Activated CD4-positive, alpha-beta memory T cell treated with anti-CD3 and anti-CD28 coated beads for 36 hours (primary cell): ENCODE measurements at regions not wholly inside any gene's neighbourhood (a gene's known extent, or its start where the extent isn't known, plus 50 kb on each side); places are given as distances from the start of the nearest gene placed in this dataset.

ENCODE experiments used
- CTCF ChIA-PET: fragments of 350-600 bp; sonication (Branson Sonifier 250); formaldehyde crosslinking; loops from one replicate; lab custom pipeline; 2021; ENCODE audit warnings: antibody characterized with exemption, inconsistent platforms; lab: Charles Lee
- POLR2A ChIA-PET: fragments of 350-600 bp; sonication (Branson Sonifier 250); formaldehyde crosslinking; loops from one replicate; lab custom pipeline; 2021; ENCODE audit warnings: antibody characterized with exemption; lab: Charles Lee
- DNase-seq: peaks from one replicate; pipeline ENCODE4 v3.0.0-alpha.2; 2020
- H3K27ac Mint-ChIP-seq: one replicate; pipeline ENCODE4 v1.8.0; 2021; ENCODE audit warnings: mixed read lengths
- H3K27me3 Mint-ChIP-seq: one replicate; pipeline ENCODE4 v1.8.0; 2021; ENCODE audit warnings: mixed read lengths
- H3K36me3 Mint-ChIP-seq: one replicate; pipeline ENCODE4 v1.8.0; 2021; ENCODE audit warnings: mixed read lengths
- H3K4me1 Mint-ChIP-seq: one replicate; pipeline ENCODE4 v1.8.0; 2021; ENCODE audit warnings: low read depth, mixed read lengths
- H3K4me3 Mint-ChIP-seq: one replicate; pipeline ENCODE4 v1.8.0; 2021; ENCODE audit warnings: mild to moderate bottlenecking, mixed read lengths
- H3K9me3 Mint-ChIP-seq: one replicate; pipeline ENCODE4 v1.8.0; 2021; ENCODE audit warnings: mixed read lengths
- intact Hi-C: fragments of 100-400 bp; cut with micrococcal nuclease; formaldehyde crosslinking; loops from one replicate; pipeline ENCODE4 v1.15.1; 2023

DNA sequence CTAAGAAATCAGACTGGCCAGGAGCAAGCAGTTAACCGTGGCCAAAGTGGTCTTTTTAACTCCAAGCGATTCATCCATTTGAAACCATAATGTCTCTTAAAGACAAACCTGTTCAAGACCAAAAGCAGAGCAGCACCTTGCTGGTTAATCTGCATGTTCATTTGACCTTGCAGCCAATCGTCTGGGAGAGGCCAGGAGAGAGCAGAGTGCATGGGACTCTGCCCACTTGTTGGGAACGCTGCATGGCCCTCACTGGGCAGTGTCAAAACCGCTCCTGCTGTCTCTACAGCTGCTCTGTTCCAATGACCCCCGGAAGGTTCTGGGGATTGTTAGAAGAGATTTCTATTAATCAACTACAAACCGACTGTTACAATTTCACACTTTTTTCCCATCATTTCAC is 79.6 kb downstream of the OLIG3 start:
- Mint-ChIP-seq H3K27ac (no peak overlapping the region), H3K4me1 (peaks cover 11% of the 10 kb centered on the region), H3K9me3 (no peaks in the 10 kb centered on the region), H3K27me3 (peaks cover 3% of the 10 kb centered on the region), H3K4me3 (peak overlapping the region; percentile 71), H3K36me3 (no peaks in the 10 kb centered on the region)
- intact Hi-C loops: loop anchor here (2.0 kb wide), 1 partner anchor 226 kb away; no protein-coding TSS in a partner anchor
- CTCF ChIA-PET: interaction anchor here (1.1 to 3.6 kb wide), 12 partner anchors 9 to 320 kb away, joined by 3 to 44 read pairs (median 8); no protein-coding TSS in a partner anchor
- POLR2A ChIA-PET: no interaction called here
- no peak for DNase-seq

DNA sequence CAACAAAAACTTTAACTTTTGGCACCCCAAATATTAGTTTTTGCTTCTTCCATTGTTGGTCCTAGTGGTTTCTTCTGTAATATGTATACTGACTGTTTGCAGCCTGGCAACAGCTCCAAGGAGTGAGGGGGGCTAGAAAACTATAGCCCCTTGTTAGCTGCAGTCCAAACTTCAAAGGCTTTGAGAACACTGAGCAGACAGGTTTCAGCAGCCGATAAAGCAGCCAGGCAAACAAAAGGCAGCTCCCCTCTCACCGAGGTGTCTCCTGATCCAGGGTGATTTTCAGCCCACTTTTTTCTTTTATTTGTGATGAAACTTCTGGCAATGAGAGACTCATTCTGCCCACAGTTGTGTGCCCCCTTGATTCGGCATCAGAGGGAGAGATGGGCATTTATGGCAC is 80.7 kb downstream of the OLIG3 start:
- POLR2A ChIA-PET: no interaction called here
- H3K4me1 Mint-ChIP-seq: peaks cover 11% of the 10 kb centered on the region
- intact Hi-C loops: no loop called here

DNA sequence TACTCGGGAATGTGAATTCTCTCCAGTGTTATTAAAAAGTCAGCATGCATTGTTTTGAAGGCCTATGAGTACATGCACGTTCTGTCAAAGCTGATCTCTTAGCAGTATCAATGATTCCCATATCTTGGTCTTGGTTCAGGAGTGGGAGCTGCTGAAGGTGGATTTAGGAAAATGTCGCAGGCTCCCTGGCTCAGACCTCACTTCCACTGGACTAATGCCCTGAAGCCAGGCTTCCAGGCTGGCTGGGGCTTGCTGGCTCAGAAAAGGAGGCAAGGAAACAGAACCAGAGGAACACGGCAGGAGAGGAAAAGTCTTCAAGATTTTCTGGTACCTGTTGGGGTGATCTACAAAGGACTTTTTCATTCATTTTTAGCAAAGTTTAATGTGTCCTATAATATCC is 81.6 kb downstream of the OLIG3 start:
- H3K4me1 Mint-ChIP-seq: peaks cover 17% of the 10 kb centered on the region
- H3K4me3 Mint-ChIP-seq: no peak overlapping the region
- ChIA-PET CTCF (interaction anchor here (0.8 to 2.5 kb wide), 3 partner anchors 69 to 99 kb away, joined by 3 to 10 read pairs (median 7); no protein-coding TSS in a partner anchor), POLR2A (no interaction called here)
- intact Hi-C loops: no loop called here
- no peaks in the 10 kb centered on the region for H3K36me3 Mint-ChIP-seq
- no peaks in the 10 kb centered on the region for H3K9me3 Mint-ChIP-seq
- DNase-seq: no peak
- no peak overlapping the region for H3K27ac Mint-ChIP-seq
- H3K27me3 Mint-ChIP-seq: peaks cover 3% of the 10 kb centered on the region

More for the DNA sequence above, 80.7 kb downstream of the OLIG3 start:
- no peaks in the 10 kb centered on the region for H3K36me3 Mint-ChIP-seq
- H3K27me3 Mint-ChIP-seq: peaks cover 3% of the 10 kb centered on the region
- H3K4me3 Mint-ChIP-seq: no peak overlapping the region
- no peak overlapping the region for H3K27ac Mint-ChIP-seq
- DNase-seq: no peak
- CTCF ChIA-PET: interaction anchor here (0.6 to 2.5 kb wide), 5 partner anchors 8 to 142 kb away, joined by 3 to 10 read pairs (median 3); no protein-coding TSS in a partner anchor
- H3K9me3 Mint-ChIP-seq: no peaks in the 10 kb centered on the region

DNA sequence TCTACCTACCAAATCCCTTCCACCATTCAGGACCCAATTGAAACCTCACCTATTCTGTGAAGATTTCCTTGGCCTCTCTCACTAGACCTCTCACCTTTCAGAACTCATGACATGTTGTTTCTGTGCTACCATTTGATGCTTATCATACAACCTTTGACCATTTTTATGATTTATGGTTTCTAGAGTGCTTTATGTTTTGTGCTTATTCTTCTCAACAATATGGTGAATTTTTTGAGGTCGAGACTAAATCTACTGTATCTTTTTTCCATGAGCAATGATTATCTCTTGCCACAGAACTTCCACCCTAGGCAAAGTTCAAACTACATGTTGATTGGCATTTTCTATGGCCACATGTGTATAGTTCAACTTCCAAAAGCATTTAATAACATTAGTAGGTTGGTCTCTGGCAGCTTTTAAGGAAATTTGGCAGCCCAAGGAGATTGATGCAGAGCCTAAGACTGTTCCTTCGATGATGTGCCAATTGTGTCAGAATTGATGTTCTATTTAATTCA is 84.9 kb downstream of the OLIG3 start:
- CTCF ChIA-PET: no interaction called here
- POLR2A ChIA-PET: no interaction called here
- H3K36me3 Mint-ChIP-seq: no peaks in the 10 kb centered on the region
- H3K4me3 Mint-ChIP-seq: no peak overlapping the region
- intact Hi-C loops: no loop called here
- peaks cover 12% of the 10 kb centered on the region for H3K9me3 Mint-ChIP-seq
- H3K4me1 Mint-ChIP-seq: peaks cover 9% of the 10 kb centered on the region
- no peak for DNase-seq
- H3K27me3 Mint-ChIP-seq: peaks cover 3% of the 10 kb centered on the region
- no peak overlapping the region for H3K27ac Mint-ChIP-seq

DNA sequence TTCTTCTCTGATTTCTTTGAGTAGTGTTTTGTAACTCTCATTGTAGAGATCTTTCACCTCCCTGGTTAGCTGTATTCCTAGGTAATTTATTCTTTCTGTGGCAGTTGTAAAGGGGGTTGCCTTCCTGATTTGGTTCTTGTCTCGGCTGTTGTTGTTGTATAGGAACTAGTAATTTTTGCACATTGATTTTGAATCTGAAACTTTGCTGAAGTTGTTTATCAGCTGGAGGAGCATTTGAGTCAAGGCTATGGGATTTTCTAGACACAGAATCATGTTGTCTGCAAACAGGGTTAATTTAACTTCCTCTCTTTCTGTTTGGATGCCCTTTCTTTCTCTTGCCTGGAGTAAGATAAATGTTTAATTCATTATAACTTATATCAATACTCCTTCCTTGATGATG is 86.4 kb downstream of the OLIG3 start:
- intact Hi-C loops: no loop called here
- CTCF ChIA-PET: interaction anchor here (1.3 to 1.4 kb wide), 2 partner anchors 66 to 93 kb away, joined by 3 read pairs; no protein-coding TSS in a partner anchor

DNA sequence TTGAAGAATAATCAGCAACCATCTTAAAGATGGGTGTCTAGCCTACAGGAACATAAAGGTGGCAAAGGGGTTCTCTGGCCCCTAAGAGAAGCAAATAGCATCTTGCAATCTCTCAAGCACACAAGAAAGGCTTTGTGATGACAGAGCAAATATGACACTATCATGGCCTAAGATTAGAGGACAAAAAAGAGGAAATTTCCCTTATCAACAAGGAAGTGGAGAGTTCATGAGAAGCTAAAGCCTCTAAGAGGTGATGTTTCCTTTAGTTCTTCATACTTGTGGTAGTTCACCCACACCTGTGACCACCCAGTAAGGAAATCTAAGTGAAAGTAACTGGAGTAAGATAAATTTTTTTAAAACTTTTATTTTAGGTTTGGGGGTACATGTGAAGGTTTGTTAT is 88.4 kb downstream of the OLIG3 start:
- no peak for DNase-seq
- CTCF ChIA-PET: interaction anchor here (1.2 to 1.9 kb wide), 4 partner anchors 8 to 183 kb away, joined by 3 to 7 read pairs (median 4); no protein-coding TSS in a partner anchor
- no peak overlapping the region for H3K4me3 Mint-ChIP-seq
- H3K9me3 Mint-ChIP-seq: peaks cover 12% of the 10 kb centered on the region
- POLR2A ChIA-PET: no interaction called here
- no peaks in the 10 kb centered on the region for H3K27me3 Mint-ChIP-seq
- no peak overlapping the region for H3K27ac Mint-ChIP-seq
- intact Hi-C loops: no loop called here
- H3K36me3 Mint-ChIP-seq: no peaks in the 10 kb centered on the region
- H3K4me1 Mint-ChIP-seq: peaks cover 9% of the 10 kb centered on the region

More for the DNA sequence above, 86.4 kb downstream of the OLIG3 start:
- Mint-ChIP-seq H3K4me1 (peaks cover 9% of the 10 kb centered on the region), H3K4me3 (no peak overlapping the region), H3K9me3 (peaks cover 12% of the 10 kb centered on the region), H3K27me3 (no peaks in the 10 kb centered on the region), H3K27ac (peak overlapping the region; percentile 24), H3K36me3 (no peaks in the 10 kb centered on the region)
- DNase-seq: no peak
- POLR2A ChIA-PET: no interaction called here

DNA sequence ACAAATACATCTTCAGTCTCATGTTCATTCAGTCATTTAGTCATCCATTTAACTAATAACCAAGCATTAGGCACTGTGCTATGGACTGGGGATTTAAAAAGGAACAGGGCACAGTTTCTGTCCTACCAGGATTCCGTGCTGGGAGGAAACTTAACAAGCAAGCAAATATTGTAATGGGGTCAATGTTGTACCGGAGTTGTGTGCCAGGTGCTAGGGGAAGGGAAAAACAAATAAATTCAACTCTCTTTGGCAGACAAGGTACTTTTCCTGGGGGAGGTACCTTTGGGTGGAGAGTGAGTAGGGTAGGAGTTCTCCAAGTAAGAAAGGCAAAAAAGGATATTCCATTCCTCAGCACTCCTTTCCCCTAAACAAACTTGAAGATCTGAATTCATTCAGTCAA is 90.3 kb downstream of the OLIG3 start:
- Mint-ChIP-seq H3K27ac (no peak overlapping the region), H3K36me3 (no peaks in the 10 kb centered on the region), H3K4me3 (no peak overlapping the region), H3K27me3 (no peaks in the 10 kb centered on the region), H3K4me1 (peaks cover 22% of the 10 kb centered on the region), H3K9me3 (peaks cover 12% of the 10 kb centered on the region)
- no peak for DNase-seq
- ChIA-PET POLR2A (no interaction called here), CTCF (no interaction called here)
- intact Hi-C loops: no loop called here

DNA sequence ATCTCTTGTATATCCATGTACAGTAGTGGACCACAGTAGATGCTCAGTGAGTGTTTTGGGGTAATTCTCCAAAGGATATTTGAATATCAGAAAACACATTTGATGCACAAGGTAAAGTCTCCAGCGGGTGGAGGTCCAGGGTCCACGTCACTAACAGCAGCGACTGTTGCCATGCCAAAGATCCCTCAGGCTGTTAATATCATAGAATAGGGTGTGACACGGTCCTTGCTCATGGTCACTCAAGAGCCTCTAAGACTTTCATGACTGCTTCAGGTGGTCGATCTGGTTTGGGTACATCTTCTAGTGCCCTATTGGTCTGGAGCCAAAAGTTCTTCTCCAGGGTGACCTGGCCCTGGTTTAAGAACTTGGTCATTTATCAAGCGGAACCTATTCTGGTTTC is 90.8 kb downstream of the OLIG3 start:
- H3K4me3 Mint-ChIP-seq: no peak overlapping the region
- DNase-seq: no peak
- H3K9me3 Mint-ChIP-seq: peaks cover 12% of the 10 kb centered on the region
- H3K36me3 Mint-ChIP-seq: no peaks in the 10 kb centered on the region
- POLR2A ChIA-PET: no interaction called here
- H3K4me1 Mint-ChIP-seq: peaks cover 22% of the 10 kb centered on the region
- intact Hi-C loops: no loop called here
- CTCF ChIA-PET: no interaction called here
- H3K27me3 Mint-ChIP-seq: no peaks in the 10 kb centered on the region
- no peak overlapping the region for H3K27ac Mint-ChIP-seq

DNA sequence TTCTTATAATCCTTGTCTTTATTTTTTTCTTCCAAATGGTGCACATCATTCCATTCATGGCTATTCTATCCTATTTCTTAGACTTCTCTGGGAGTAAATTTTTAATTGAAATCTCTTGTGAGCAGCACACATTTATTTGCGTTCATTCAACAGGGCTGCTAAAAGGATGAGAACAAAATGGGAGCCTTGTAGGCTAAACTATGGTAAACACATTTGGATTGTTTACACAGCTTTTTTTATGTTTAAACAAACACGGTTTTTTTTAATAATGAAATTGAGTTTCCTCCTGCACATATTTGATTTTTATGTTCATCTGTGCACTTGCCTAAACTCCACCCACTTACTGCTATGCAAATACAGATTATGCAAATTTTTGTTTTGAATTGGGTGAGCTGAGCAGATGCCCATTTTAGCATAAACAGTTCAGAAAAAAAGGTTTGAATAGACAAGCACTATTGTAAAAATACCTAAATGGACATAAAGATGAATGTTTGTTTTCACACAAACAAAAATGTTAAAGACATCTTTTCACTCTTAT is 92.0 kb downstream of the OLIG3 start:
- ChIA-PET POLR2A (no interaction called here), CTCF (interaction anchor here (0.6 to 1.4 kb wide), 3 partner anchors 13 to 316 kb away, joined by 3 to 5 read pairs (median 4); no protein-coding TSS in a partner anchor)
- Mint-ChIP-seq H3K36me3 (no peaks in the 10 kb centered on the region), H3K4me3 (no peak overlapping the region), H3K27me3 (no peaks in the 10 kb centered on the region), H3K9me3 (peaks cover 11% of the 10 kb centered on the region), H3K4me1 (peaks cover 16% of the 10 kb centered on the region), H3K27ac (no peak overlapping the region)
- intact Hi-C loops: no loop called here
- DNase-seq: no peak

DNA sequence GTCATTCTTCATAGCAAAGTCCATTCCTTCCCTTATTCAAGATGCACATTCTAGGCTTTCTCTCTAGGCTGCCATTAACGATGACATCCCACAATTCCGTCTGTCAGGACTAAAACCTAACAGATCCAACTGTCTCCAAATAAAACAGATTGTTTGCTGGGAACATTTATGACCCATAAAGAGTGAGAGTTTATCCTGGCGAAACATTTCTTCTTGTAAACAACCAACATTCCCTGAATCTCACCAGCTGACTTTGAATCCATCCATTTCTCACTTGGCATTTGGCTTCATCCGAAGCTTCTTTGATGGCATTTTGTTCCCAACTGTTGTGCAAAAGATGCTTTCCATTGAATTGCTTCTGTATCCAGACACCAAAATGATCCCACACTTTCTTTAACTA is 93.1 kb downstream of the OLIG3 start:
- Mint-ChIP-seq H3K4me1 (peaks cover 16% of the 10 kb centered on the region), H3K9me3 (no peaks in the 10 kb centered on the region), H3K36me3 (no peaks in the 10 kb centered on the region), H3K4me3 (no peak overlapping the region), H3K27me3 (no peaks in the 10 kb centered on the region), H3K27ac (no peak overlapping the region)
- no peak for DNase-seq
- ChIA-PET POLR2A (no interaction called here), CTCF (interaction anchor here (1.4 kb wide), 1 partner anchor 14 kb away, joined by 5 read pairs; no protein-coding TSS in a partner anchor)
- intact Hi-C loops: no loop called here

DNA sequence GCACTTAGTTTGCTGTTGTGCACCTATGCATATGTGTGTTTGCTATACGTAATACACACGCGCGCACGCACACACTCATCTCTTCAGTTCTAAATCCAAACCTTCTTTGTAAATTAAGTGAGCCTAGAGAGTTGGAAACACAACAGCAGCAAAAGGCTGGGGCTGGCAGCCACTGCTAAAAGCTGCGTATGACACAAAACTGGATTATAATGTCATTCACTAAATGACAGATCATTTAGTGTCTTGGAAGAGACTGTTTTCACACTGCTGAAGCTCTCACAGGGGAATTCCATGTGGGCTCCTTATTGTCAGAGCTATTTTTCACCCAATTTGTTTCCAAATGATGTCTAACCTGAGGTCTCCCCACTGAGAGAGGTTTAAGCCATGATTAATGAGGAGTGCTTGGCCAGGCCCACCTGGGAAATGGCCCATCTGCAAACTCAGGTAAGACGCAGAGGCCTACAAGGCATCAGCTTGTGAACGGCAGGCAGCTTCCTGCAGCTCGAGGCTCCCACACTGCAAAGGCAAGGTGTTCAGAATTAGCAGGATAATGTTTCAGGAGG is 94.2 kb downstream of the OLIG3 start:
- peaks cover 15% of the 10 kb centered on the region for H3K4me1 Mint-ChIP-seq
- CTCF ChIA-PET: interaction anchor here (0.5 to 1.0 kb wide), 3 partner anchors 15 to 57 kb away, joined by 3 to 6 read pairs (median 3); no protein-coding TSS in a partner anchor
- peak; percentile 64 for DNase-seq
- POLR2A ChIA-PET: no interaction called here
- intact Hi-C loops: loop anchor here (1.0 kb wide), 1 partner anchor 11 kb away; no protein-coding TSS in a partner anchor
- H3K9me3 Mint-ChIP-seq: no peaks in the 10 kb centered on the region
- H3K27ac Mint-ChIP-seq: peak overlapping the region; percentile 24
- H3K27me3 Mint-ChIP-seq: no peaks in the 10 kb centered on the region
- H3K36me3 Mint-ChIP-seq: no peaks in the 10 kb centered on the region
- H3K4me3 Mint-ChIP-seq: no peak overlapping the region

DNA sequence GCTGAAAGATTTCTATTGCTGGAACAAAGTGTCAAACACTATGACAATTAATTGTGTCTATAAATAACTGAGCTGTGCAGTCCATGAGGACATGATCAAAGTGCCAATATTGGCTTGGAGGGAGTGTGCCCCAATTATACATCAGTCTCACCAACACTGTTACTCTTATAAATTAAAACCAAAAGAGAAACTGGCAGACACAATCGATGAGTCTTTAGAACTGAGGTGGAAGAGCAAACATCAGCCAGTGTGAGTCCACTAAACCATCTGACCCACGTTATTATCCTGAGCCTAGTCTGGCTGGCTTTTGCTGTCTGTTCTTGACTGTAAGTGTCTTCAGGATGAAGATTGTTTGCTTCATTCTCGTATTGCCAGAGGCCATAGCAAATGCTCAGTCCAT is 98.9 kb downstream of the OLIG3 start:
- no peaks in the 10 kb centered on the region for H3K27me3 Mint-ChIP-seq
- H3K27ac Mint-ChIP-seq: no peak overlapping the region
- ChIA-PET POLR2A (no interaction called here), CTCF (no interaction called here)
- H3K9me3 Mint-ChIP-seq: no peaks in the 10 kb centered on the region
- intact Hi-C loops: no loop called here
- DNase-seq: no peak
- no peak overlapping the region for H3K4me3 Mint-ChIP-seq
- peaks cover 2% of the 10 kb centered on the region for H3K36me3 Mint-ChIP-seq
- H3K4me1 Mint-ChIP-seq: peaks cover 41% of the 10 kb centered on the region
